NCI-H510A (cell line): ENCODE measurements at regions not wholly inside any gene's neighbourhood (a gene's known extent, or its start where the extent isn't known, plus 50 kb on each side); places are given as distances from the start of the nearest gene placed in this dataset.

Source experiments
- DNase-seq: peaks from one replicate; lab custom pipeline; 2025; lab: John Stamatoyannopoulos, UW

DNA sequence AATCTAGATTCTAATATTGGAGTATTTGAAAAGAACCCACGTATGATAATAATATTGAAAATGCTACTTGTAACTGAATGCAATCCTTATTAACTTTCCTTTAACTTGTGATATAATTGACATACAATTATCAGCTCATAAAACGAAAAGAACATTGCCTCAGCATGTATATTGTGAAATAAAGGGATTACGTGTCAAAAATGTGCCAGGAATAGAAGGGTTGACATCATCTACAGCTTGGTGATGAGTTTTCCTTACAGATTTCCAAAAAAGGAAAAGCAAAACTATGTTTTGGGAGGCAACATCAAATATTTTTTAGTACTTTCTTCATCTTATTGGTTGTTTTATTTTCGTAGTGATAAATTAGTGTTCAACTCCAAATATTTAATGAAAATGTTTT is 266.0 kb upstream of the PTGER4 start:
- no peak for DNase-seq

DNA sequence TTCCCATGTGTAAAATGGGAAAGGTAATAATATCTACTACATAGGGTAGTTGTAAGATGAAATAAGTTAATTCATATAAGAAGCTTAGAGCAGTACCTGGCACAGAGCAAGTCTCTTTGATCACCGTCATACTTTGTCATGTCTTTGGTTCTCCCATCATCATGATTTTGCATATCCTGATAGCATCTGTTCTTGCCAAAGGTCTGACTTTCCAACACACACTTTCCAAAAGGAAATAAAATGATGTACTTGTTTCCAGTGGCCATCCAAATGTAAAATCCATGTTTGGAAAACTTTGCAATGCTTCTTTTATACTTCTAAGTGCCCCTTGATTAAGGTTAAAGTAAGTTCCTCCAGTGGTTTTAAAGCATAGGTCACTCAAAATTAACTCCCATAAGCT is 266.9 kb upstream of the PTGER4 start:
- no peak for DNase-seq

DNA sequence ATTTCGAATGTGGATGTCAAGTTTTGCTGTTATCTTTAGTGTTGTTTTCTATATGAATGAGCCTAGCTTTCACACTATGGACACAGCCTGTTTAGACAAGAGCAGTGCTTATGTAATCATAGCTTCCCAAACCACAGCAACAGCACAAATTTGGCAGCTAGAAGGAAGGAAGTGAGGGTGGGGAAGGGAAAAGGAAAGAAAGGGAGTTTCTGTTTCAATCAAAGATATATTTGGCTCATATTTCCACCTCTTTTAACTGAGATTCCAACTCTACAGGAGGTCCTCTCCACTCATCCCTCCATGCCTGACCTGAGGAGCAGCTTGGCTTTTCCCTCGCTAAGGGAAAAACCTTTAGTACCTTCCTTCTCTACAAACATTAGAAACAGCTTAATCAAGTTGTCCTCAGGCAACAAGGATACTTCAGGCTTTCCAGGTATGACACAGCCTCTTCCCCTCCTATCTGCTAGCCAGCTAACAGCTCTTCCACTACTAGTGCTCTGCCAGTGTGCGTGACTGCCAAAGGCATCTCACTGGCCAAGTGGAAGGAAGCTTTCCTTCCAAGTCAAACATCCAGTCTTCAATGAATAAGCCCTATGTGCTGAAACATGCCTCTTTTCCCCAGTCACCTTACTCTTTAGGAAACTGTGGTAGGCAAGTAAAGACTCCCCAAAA is 268.6 kb upstream of the PTGER4 start:
- DNase-seq = no peak

DNA sequence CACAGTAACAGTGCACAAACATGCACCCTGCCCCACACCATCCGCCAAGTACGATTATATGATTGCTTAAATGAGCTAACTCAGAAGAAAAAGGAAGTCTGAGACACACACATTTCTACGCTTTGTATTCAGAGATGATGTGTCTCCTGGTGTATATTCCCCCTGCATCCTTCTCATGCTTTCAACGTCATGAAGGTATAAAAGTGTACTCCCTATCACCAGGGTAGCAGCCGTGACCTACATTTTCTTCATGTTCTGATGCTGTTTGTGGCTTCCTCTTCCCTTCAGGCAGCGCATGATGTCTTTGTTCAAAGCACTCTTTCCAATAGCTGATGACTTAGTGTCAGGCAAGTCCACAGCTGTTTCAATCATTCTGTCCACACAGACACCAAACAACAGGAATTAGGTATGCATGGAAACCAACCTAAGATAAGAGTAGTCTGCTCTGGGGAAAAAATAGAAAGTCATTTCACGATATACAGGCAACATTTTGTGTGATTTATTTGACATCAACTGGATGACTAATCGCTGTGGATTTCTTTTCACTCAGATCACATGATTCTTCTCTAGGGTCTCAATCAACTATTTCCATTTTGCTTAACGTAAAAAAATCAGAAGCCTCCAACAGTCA is 269.4 kb upstream of the PTGER4 start:
- DNase-seq = no peak

DNA sequence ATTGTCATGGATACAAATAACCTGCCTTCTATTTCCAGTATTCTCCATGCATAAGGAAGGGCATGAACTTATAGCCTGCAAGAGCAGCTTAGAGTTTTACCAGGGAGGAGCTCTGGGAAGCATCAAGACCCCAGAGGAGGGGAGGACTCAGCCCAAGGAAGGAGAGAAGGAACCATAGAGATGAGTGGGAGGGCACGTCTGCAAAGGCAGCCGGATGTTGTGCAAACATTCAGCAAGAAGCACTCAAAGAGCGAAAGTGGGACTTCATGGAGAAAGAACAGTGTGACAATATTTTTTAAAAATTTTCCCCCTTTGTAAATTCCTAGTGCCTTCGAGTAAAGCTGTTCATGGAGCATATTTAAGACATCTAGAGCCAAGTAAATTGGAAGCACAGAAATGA is 270.1 kb upstream of the PTGER4 start:
- DNase-seq = no peak

DNA sequence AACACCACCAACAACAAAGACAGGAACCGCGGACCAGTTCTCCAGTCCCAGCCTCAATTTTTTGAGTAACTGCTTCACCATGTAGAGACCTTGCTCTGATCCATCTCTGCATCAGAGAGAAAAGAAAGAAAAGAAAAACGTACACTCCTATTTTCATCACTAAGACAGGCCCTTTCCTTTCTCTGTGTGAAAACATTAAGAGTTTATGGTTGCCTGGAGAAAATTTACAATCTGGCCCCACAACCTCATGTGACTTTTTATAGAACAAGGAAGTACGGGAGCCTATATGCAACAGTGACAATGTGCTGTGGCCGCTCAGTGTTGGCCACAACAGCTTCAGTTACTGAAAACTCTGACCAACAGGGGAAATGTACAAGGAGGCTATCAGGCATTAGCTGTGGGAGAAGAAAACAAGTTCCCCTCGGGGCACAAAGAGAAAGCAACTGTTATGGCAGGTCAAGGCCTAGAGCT is 272.9 kb upstream of the PTGER4 start:
- no peak for DNase-seq

DNA sequence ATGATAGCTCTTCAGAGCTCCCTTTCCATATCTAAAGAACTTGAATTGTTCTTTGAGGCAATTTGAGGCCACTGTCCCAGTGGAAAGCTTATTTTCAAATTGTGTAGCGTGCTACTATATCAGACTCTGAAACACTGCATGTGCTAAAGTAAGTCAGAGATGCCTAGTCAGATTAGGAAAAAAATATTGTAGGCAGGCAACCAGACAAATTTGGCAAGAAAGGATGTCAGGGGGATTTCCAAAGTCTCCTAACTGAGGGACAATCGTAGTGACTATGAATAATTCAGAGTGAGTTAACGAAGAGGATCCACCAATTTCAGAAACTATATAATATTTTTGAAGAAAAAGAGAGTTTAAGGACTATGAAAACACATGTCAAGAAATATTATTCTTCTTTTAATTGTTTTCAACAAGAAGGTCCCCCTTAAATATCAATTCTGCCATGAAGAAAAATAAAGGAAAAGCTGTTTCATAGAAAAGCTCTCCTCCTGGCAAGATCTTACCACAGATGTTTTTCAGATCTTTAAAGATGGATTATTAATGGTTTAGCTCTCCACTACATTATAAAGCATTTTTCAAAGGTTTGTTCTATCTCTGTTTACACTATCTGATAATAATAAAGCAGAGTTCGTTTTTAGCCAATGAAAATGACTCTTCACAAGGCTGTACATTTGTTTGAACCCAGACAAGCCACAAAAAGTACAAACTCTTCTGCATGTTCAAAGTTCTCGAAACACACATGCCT is 273.5 kb upstream of the PTGER4 start:
- DNase-seq = no peak

DNA sequence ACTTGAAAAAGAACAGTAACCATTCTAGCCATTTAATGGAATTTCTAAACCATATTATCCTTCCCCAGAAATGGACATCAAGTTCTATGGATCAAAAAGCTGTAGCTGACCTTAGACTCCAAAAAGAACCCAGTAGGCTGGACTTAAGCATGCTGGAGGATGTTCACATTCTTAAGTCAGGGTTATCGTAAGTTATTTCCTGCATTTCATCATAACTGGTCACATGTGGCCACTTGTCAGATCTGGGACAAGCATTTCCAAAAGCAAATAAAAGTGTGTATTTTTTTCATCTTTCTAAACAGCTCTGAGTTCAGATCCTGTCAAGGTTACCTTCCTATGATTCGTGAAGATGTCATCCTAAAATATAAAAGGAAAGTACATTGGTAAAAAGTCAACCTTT is 274.5 kb upstream of the PTGER4 start:
- DNase-seq = no peak

DNA sequence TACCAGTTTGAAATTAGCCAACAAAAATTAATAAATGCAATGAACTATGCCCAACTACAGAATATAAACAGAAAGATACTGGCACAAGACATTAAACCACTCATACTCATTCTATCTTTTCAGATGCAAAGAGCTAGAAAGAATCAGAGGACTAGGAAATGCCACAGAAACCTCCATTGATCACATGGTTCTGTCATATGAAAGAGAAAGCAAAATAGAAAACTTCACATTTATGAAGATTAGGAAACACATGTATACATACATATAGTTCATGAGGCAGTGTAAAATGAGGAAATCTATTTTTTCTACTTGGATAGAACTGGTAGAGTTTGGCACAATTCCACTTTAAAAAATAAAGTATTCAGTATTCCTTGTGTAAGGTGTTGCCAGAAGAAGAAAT is 275.1 kb upstream of the PTGER4 start:
- no peak for DNase-seq

DNA sequence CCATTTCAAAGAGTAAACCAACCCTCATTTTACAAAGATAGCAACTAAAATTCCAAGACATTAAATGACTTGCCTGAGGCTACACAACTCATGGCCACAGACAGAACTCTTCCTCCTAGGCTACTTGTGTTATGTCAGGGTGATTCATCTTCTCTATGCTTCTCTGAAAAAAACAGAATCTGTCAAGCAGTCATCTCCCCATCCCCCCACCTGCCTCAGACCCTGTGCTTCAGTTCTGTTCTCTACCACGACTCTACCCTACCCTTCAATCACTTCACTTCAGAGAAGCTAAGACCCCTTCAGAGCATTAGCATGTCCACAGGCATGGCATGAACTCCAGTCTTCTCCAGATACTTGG is 277.7 kb upstream of the PTGER4 start:
- no peak for DNase-seq

DNA sequence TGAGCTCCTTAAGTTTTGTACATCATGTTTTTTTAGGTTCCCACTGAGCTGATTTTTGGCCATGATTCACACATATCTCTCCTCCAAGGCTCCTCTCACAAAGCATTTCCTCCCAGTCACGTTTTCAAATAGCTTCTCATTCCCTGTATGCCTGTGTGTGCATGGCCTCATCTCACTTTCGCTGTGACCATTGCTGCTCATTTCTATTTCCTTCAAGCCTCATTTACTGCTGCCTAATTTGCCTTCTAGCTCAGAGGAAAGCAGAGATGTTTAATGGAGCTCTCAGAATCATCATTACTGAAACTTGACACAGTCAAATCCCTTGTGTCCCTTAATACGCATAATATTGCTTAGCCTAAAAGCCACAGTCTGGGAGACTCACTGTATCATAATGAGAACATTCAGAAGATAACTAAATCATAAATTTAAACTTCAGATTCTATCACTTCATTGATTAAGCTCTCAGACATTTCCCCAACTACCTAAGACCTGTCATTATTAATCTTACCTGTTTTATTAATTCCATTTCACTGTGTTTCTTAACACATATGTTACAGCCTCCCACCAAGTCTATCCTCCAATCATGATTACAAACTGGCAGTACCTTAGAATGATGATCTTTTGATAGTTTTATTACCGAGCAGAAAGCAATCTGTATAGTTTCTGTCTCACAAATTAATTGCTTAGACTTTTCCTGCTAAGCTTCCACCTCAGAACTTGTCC is 278.3 kb upstream of the PTGER4 start:
- no peak for DNase-seq

DNA sequence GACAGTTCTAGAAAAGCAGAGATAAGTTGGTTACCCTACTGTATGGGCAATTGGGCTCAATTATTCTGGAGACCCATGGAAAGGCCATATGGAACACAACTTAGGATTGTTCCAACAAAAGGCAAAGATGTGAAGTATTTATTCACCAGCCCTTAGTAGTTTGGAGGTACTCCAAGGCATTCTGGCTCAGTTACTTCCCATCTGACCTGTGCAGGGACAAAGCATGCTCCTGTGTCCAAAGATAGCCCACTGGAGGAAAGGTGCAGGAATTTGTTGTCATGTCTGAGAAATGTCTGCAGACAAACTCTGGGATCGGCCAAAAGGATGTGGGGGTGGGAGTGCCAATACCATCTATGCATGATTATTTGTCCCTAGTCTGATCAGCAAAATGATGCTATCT is 279.5 kb upstream of the PTGER4 start:
- no peak for DNase-seq

DNA sequence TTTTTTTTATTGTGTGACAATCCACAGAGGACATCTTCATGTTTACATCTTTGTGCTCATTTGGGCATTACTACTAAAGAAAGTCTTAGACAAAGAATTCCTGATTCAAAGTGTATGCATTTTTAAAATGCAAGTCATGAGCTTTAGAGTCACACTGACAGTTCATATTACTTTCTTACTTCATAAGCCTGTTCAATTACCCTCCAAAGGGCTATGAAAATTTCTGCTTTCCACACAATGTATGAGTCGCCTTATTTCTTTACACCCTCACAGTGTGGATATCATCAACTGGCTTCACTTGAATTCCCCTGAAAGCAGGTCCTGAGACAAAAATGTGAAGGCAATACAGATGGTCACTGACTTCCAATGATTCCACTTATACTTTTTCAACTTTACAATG is 280.4 kb upstream of the PTGER4 start:
- no peak for DNase-seq

DNA sequence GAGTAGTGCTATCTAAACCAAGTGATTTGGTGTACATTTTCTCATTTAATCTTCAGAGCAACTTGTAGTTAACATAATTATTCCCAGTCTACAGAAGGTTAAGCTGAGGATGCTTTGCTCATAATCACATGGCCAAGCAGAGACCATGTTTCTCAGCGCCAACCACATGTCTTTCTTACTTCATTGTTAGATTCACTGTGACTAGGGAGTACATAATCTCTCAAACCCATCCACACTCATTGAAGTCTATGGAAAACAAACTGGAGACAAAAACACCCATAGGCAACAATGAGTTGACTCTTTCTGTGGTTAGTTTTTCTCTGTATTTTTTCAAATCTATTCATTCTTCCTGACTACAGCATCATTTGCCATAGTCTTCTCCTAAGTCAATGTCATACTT is 281.7 kb upstream of the PTGER4 start:
- DNase-seq = no peak

DNA sequence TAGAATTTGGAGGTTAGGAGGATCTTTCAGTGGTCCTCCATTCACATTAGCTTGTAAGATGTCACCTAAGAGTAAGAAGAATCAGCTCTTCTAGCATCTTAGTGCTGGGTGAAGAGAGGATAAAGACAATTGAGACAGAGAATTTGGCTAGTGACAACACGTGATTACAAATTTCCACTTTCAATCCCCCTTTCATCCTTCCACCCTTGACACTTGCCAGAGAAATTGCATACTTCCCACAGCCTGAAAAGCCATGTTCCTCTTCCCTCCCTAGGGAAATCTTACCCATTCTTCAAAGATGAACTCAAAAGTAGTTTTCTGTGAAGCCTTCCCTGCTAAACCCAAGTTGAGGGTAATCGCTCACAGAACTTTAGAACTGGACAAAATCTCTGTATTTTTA is 282.6 kb upstream of the PTGER4 start:
- DNase-seq = no peak

DNA sequence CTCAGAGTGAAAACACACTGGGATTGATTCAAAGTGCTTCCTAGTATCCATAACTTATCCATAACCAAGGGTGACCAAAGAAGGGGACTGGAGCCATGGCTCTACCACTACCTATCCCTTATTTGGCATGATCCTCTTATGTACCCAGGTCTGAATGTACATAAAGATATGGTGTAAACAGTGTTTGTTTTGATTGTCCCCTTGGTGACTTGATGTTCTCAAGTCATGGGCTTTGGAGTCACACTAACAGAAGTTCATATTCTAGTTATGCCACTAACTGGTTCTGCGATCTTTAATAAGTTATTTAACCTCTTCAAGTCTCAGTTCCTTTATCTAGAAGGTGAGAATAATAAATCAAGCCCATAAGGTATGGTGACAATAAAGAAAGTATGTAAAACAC is 283.4 kb upstream of the PTGER4 start:
- no peak for DNase-seq

DNA sequence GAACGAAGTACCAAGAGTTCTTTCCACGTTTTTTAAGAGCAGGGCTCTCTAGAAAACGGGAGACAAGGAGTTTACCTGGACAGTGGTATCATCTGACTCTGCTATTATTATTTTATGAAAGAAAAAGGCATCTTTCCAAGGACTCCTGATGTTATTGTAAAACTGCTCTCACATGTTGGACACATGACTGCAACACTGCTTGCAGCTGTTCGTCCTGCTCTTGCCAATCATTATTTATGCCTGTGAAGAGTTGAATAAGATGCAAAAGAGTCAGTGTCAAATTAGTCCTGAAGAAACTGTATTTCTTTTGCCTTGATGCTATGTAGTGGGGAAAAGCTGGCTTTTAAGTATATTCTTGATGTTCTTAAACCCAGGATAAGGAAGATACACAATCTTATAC is 284.5 kb upstream of the PTGER4 start:
- no peak for DNase-seq

DNA sequence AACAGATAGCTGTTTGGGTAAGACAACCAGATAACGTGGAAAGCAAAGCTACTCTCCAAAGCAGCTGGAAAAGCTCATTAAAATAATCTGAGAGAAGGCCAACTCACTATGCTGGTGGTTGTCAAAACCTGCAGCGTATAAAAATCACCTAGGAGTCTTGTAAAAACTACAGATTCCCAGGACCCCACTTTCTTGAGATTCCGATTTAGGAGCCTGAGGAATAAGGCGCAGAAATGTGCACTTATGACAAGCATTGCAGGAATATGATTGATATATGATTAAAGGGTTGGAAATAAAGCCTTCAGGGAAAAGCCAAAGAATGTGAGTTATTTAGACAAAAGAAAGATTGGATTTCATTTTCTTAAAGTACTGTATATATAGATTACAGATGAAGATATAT is 285.0 kb upstream of the PTGER4 start:
- no peak for DNase-seq

DNA sequence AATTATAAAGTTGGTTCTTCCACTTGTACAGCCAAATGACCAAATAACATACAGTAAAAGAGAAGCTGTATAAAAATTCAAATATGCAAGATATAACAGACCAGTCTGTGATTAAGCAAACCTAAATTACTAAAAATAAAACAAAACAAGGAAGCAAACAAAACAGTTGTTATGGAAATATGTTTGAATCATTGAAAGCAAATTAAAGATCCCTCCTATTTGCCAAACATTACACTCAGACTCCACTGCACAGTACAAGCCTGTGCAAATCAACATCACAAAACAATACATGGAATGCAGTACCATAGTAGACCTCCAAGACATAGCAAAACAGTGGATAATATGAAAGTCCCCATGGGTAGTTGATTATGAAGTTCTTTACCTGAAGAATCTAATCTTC is 288.1 kb upstream of the PTGER4 start:
- no peak for DNase-seq

DNA sequence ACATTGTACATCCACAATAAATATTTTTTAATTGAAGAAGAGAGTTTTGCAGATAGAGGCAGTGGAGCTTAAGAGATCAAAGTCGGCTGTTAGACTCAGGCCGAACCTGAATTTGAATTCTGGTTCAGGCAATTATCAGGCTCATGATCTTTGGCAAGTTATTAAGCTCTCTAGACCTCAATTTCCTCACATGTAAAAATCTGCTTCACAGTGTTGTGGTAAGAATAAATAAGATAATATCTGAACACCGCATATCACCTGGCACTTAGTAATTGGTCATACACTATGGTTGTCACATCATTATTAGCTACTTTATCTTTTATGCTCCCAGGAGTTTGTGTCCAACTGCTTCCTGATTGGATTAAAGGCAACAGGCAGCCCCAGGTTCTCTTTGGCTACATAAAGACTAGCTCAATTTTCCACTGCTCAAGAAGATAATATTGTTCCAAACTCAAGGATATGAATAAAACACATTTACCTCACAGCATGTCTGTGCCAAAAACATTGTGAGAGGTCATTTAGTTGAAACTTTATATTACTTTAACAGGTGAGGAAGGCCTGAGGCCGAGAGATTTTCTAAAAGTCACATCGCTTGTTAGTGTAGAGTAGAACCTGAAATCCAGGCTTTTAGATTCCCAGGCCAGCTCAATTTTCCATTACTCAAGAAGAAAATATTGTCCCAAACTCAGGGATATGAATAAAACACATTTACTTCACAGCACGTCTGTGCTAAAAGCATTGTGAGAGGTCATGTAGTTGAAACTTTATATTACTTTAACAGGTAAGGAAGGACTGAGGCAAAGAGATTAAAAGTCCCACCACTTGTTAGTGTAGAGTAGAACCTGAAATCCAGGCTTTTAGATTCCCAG is 289.2 kb upstream of the PTGER4 start:
- DNase-seq = no peak

DNA sequence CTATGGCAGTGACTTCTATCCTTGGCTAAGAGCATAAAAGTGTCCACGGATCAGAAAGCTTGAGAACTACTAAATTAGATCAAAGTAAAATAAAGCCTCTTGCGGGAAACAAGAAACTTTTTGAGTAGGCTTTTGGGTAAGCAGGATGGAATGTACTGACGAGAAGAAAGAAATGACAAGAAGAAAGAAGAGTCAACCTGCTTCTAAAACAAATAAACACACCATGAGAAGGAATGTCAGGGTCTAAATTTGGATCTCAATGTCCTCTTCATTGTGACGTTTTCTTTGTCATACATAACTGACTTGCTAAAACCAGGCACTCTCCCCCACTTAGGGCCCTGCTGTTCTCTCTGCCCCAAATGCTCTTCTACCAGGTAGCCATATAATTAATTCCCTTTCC is 290.1 kb upstream of the PTGER4 start:
- DNase-seq = no peak

DNA sequence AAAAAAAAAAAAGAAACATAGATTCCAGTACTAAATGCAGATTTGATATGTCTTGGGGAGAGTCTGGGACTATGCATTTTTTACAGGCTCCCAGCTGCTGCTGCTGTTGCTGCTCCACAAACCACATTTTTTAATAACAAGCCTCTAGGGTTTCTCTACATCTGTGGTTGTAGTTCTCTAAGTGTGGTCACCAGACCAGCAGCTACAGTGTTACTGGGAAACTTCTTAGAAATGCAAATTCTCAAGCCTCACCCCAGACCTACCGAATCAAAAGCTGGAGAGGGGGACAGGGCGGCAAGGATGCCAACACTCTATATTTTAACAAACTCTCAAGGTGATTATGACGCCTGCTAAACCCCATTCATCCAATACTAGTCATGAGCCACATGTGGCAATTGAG is 293.4 kb upstream of the PTGER4 start:
- DNase-seq = no peak
